DMS153 (cell line): ENCODE measurements at regions not wholly inside any gene's neighbourhood (a gene's known extent, or its start where the extent isn't known, plus 50 kb on each side); places are given as distances from the start of the nearest gene placed in this dataset.

Experiments used
- DNase-seq: peaks from one replicate; lab custom pipeline; 2025; lab: John Stamatoyannopoulos, UW

DNA sequence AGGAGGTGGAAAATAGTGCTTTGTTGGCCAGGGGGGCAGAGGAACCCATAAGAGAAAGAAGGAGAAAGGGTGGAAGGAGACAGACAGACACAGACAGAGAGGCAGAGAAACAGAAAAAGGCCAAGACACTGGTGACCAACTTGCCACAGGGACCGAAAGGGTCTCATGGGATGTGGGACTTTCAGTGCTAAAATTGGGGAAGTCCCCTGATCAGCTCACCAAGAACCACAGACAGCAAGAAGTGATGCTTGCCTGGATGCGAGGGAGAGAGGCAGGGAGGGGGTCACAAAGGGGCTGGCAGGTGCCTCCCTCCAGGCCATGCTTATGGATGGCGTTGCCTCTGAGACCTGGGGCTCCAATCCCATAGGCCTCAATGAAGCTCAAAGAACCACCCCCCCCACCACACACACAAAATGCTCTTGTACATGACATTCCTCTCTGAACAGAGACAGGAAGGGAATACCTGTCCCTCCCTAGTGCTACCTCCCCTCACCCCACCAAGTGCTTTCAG lies 413.4 kb downstream of the MN1 start:
- no peak for DNase-seq

DNA sequence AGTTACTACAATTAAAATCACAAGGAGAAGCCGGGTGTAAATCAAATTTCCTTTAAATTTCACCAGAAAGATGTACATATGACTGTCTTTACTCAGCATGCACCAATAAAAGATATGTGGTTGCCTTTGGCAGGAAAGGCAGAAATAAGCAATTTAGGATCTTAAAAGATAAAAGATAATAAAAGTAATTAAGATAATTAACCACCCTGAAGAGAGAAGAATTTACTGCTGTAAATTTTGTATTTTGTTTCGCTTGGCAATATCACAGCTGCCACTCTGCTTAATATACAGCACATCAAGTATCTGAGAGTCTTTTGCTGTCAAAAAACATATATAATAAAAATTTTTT lies 411.9 kb downstream of the MN1 start:
- DNase-seq, result no peak

DNA sequence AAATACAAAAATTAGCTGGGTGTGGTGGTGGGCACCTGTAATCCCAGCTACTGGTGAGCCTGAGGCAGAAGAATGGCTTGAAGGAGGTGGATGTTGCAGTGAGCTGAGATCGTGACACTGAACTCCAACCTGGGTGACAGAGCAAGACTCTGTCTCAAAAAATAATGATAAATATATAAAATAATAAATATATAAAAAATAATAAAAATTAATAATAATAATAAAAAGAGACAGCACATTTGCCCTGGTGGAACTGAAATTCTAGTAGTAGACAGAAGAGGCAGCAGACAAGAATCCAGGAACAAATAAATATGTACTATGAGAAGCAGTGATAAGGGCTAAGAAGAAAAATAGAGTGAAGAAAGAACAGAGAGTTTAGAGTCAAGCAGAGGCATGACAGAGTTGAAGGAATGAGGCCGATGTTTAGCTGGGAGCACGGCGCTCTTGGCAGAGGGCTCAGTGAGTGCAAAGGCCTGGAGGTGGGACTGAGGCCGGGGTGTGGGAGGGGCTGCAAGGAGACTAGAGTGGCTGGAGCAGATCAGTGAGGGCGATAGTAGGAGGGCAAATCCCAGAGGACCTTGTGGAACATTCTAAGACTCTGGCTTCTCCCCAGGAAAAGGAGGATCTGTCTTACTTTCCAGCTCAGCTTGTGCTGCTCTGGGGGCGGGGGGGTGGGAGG lies 410.3 kb downstream of the MN1 start:
- DNase-seq, result no peak

DNA sequence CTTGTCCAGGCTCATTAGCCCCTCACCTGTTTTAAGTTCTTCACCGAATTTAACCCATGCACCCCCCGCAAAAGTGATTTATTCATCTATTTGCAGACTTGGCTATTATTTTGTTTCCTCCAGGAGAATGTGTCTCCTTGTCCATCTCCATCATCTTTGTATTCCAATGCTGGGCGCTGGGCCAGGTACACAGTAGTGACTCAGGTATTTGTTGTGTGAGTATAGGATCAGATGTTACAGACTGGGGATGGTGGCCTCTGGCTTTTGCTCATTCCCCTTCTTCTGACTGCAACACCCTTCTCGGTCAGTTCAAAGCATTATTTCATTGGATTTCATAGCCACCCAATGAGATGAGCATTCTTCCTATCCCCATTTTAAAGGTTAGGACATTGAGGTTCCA lies 408.2 kb downstream of the MN1 start:
- no peak for DNase-seq

DNA sequence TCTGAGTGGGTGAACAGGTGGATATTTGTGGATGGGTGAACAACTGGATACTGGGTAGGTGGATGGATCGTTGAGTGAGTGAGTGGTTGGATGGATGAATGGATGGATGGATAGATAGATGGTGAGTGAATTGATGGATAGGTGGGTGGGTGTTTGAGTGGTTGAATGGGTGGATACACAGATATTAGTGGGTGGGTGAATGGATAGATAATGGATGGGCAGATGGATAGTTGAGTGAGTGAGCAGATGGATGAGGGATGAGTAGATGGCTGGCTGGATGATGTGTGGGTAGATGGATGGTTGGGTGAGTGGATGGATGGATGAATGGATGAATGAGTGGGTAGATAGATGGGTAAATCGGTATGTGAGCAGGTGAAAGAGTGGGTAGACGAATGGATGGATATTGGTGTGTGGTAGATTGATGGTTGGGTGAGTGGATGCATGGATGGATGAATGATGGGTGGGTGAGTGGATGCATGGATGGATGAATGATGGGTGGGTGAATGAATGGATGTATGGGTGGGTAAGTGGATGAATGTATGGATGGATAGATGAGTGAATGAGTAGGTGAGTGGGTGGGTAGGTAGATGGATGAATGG lies 406.7 kb downstream of the MN1 start:
- DNase-seq, result no peak

DNA sequence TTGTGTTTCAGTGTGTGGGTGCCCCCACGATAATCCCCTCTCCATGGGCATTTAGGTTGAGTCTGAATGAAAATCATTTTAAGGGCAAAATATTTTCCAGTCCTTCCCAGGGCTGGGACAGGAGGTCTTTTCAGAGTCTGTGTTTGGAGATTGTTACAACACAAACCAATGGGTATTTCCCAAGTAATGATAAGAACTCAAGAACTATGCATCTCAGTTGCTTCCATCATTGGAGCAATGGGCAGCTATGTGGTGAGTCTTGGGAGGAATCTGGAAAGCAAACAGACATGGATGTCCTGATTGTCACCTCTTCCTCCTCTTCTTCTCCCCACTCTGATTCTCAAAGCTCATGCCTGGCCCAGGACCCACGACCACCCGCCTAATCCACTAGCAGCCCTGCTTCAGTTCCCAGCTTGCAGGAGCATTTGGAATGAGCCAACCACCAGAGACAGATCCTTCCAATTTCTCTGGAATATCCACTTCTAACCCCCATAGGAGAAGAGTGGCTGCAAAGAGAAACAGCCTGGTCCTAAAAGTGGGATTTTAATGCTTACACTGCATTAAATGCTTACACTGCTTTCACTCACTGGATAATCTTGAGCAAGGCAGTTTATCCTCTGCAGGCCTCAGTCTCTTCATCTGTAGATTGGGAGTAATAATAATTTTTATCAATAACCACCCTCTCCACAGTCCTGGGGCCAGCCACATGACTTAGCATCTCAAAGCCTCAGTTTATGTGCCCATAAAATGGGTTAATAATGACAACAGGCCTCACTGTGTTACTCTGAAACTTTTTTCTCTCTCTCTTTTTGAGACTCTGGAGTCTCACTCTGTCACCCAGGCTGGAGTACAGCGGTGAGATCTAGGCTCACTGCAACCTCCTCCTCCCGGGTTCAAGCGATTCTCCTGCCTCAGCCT lies 404.3 kb downstream of the MN1 start:
- no peak for DNase-seq

DNA sequence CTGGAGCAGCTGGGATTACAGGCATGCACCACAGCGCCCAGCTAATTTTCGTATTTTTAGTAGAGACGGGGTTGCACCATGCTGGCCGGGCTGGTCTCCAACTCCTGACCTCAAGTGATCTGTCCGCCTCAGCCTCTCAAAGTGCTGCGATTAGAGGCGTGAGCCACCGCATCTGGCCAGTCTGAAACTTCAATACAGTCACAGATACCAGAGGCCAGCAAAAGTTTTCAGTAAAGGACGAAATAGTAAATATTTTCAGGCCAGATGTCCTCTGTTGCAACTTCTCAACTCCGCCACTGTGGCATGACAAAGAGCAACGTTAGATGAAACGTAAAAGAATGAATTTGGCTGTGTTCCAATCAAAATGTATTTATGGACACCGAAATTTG lies 403.6 kb downstream of the MN1 start:
- no peak for DNase-seq

DNA sequence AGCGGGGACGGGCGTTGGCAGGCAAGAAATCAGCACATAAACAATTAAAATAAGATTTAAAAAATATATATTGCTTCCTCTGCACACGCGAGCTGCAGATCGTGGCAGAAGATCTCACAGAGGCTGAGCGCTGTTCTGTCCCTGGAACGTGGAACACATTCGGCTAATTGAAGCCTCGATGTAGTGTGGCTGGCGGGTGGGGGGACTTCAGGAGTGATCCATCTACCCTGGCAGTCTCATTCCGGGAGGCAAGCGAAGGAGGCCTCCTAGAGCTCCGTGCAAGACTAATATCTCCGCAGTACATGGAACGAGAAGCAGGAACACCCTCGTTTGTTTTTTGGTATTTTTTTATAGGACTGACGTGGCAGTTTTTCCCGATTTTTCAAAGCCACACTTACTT lies 402.4 kb downstream of the MN1 start:
- DNase-seq, result no peak

DNA sequence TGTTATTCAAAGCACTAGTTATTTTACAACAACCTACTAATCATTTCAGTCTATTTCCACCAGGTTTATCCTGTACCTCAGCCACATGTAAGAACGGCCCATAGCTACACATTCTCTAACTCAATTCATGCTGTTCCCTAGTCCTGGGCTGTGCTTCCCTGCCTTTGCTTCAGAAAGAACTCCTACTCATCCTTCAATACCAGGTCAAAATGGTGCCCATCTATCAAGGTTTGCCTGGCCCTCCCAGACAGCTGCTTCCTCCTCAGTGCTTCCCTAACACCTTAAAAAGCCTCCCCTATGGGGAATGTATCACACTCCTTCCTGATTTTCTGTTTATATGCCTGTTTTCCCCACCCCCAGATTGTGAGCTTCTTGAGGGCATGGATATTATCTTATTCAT lies 400.7 kb downstream of the MN1 start:
- no peak for DNase-seq

DNA sequence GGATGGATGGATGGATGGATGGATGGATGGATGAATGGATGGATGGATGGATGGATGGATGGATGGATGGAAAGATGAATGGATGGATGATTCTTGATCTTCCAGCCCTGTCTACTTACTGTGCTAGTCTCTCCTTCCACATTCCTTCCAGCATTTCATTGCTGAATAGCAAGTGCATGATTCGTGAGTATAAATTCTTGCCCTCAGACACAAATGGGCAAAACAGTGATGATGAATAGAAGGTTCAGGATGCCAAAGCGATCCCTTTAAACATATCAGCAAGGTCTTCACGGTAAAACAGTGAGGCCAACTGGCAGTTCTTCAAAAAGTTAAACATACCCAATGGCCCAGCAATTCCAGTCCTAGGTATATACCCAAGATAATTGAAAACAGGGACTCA lies 400.2 kb downstream of the MN1 start:
- no peak for DNase-seq

DNA sequence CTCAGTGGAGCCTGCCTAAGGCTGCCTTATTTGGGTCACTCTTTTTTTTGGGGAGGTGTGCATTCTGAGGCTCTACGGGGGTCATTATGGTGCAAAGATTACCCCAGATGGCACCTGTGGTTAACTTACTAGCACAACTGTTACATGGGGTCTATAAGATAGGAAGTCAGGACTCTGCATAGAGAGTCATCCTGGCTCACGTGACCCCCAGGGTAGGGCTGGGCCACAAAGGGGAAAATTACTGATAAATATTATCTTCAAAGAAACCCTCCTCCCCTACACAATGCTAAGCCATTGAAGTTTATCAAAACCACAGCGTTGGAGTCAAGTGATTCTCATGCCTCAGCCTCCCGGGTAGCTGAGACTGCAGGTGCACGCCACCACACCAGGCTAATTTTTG lies 397.1 kb downstream of the MN1 start:
- DNase-seq, result no peak

DNA sequence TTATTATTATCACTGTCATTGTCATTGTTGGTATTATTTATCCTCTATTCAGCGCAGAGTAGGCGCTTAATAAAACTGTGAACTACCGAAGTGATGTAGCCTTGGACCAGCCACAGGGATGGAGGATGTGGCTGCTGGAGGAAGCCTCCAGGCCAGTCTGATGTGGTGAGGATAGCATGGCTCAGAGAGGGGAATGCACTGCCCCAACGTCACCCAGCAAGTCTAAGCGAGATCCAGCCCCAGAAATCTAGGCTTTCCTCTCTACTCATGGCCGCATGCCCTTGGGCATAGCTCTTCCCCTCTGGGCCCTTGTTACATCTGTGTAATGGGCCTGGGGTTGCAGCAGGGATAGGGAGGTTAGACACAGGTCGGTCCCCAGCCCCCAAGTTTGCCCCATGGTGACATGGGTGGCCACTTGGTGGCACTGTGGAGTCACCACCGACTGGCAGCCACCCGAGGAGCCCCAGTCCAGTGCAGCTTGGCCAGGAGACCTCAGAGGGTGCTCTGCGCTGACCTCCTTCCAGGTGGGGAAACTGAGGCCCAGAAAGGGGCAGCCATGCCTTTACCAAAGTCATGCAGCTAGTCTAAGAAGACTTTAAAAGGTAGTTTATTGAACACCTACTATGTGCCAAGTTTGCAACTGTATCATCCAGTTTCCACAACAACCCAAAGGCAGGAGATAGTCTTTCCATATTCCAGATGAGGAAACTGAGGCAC lies 395.7 kb downstream of the MN1 start:
- DNase-seq, result no peak

DNA sequence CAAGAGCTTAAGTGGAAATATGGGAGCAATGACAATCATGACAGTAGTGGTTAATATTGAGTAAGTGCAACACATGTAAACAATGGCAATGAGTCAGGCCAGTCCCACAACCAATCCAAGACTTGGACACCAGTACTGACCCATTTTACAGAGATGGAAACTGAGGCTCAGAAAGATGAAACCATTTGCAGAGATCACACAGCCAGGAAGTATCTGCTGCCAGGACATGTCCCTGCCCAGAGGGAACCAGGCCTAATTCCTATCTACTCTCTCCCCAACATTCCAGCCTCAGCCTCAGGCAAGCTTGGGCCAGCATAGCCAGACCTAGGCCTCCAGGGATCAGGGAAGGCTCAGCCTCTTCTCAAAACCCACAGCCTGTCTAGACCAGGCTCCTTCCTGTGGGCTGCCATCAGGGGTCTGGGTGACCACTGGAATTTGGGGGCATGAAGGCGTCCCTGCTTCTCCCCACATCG lies 395.1 kb downstream of the MN1 start:
- no peak for DNase-seq

DNA sequence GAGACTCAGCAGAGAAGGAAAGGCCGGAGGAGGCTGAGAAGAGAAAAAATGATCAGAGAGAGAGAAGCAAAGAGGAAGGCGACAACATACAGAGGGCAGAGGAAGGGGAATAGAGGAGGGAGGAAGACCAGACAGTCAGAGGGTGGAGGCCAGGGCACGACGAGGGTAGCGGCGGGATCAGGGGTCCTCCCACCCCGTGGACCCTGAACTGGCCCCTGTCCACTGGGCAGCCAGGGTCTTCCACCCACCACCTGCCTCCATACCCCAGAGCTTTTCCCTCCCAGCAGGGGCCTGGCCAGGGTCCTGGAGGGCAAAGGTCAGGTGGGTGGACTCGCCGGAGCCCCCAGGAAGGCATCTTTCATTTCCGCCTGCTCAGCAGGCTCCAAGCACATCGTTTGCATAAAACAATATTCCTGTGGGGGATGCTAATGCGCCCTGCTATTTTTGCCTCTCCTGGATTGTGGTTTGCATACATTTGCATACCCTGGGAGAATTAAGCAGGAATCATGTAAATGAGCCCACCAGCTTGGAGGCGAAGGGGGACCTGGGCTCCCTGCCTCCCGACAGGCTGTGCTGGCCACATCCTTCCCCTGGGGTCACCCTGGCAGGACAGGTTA lies 394.1 kb downstream of the MN1 start:
- no peak for DNase-seq

DNA sequence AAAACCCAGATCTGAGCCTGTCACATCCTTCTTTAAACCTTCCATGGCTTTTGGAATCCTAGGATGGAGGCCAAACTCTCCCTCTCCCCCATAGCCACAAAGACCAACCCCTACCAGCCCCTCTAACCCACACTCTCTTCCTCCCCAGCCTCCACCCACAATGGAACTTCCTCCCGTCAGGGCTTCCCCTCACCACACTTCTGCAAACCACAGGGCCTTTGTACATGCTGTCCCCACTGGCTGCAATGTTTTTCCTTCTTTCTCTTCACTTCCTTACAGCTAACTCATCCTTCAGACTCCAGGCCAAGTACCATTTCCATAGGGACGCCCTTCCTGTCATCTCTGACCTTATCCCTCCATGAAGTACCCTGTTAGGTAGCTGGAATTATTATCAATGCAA lies 393.5 kb downstream of the MN1 start:
- DNase-seq, result no peak

DNA sequence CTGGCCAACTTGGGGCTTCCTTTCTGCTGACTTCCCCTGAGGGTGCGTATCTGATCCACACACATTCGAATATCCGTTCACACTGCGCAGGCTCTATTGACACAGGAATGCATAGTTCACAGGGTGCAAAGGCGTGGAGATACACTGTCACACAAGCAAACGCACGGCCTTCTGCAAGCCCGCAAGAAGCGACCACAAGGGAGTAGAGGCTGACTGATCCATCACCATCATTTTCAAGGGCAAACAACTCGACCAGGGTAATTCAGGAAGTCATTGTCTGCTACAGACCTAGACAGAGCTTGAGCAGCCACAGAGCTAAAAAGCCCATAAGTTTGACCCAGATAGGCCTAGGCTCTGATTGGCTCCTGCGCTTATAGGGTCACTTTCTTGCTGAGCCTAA lies 392.3 kb downstream of the MN1 start:
- DNase-seq, result no peak

DNA sequence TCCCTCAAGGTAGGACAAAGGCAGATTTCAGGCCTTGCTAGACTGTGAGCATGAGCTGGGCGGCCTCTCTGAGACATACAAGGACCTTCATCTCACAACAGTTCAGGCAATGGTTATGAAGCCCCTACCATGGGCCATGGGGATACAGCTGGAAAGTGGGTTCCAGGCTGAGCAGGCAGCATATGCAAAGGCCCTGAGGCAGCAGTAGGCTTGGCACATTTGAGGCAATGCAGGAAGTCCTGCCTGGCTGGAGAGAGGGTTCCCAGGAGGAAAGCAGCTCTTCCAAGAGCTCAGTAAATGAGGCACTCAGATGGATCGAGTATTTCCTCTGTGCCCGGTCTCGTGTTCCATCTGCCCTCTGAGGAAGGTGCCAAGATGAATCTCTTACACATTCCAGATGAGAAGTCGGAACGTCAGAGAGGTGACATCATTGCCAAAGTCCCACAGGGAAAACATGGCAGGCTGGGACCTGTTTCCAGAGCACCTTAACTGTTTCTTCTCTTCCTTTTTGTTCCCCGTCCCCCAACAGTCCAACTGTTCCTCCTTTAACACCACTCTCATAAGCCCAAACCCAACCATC lies 388.6 kb downstream of the MN1 start:
- DNase-seq, result no peak

DNA sequence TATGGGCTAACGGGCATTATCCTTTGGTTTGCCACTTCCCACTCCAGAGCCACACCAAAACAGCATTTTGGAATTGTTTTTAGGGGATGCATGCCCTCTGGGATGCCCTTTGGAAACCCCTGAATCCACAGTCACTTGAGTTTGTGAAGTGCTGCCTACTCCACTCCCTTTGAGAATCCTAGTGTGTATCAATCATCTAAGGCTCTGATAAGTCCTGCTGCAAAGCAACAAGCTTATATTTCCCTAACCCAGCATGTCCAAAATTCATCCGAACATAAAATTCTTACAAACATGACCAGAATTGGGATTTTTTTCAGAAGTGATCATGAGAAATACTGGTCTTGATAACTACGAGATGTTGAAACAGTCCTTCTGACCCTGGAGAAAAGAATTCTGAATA lies 387.9 kb downstream of the MN1 start:
- no peak for DNase-seq

DNA sequence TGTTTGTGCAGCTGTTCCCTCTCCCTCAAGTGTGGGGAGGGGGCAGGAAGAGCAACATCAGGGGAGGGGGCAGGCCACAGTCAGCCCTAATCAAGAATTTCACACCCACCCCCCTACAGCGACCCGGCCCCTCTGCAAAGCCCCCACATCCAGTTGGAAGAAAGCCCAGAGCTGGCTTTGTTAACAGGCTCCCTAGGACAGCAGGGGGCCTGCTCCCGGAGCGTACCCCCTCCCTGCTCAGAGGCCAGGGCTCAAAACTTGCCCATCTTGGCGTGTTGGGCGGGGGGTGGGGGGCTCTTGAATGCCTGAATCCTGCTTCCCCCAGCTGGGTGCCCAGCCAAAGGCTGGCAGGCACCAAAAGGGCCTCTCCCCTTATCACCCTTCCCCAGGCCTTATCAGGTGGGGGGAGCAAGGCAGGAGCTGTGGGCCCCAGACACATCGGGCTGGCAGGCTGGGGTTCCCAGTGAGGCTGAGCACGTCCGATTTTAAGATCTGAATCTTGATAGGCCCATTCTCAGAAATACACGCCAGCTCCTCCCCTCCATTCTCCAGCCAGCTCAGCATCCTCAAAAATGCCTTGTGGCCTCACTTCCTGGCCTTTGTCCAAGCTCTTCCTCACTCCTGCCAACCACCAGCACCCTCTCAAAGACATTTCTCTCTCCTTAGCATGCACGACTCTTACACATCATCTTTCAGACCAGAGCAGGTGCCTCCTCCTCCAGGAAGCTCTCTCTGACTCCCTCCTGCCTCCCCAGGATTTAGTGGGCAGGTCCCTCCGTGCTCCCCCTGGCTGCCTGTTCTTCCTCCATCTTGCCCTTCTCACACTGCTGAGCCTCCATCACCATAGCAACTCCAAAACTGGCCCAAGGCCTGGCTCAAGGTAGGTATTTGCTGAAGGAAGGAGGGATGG lies 384.8 kb downstream of the MN1 start:
- no peak for DNase-seq

DNA sequence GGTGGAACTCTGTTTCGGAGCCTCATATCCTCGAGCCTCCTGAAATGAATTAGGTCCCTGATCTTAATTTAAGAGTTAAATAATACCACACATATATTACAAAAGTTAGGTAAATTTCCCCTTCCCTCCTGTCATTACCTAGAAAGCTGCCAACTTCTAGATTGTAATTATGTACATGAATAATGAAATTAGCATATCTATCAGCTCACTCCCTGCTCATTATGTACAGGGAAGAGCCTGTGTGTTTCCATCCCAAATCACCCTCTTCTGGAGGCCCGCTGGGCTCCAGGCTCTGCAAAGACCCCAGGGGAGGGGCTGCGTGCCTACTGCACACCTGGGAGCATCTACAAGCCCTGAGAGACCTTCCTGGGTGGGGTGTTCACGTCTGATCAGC lies 384.1 kb downstream of the MN1 start:
- no peak for DNase-seq
